Ascending aorta (tissue), 2 donors: ENCODE measurements at regions not wholly inside any gene's neighbourhood (a gene's known extent, or its start where the extent isn't known, plus 50 kb on each side); places are given as distances from the start of the nearest gene placed in this dataset.
"Not testable (repeated sequence)": the region's sequence is repeated elsewhere in the genome, so short reads cannot be mapped to it uniquely, and the experiment has no call there.

Experiments
- DNase-seq, 2 donors: peaks; one replicate each; pipeline ENCODE4 v3.0.0-alpha.2; 2019; ENCODE audit warnings: low spot score in 2 of 2
- H3K27ac ChIP-seq, 2 donors: fragments of 200-600 bp; sonication (generic); one replicate each; pipeline ENCODE4 v1.5.1; 2016 to 2017; ENCODE audit warnings: mild to moderate bottlenecking in 1 of 2
- H3K27me3 ChIP-seq: fragments of 200-600 bp; sonication (generic); one replicate; pipeline ENCODE4 v1.5.1; 2017
- H3K36me3 ChIP-seq, 2 donors: fragments of 200-600 bp; sonication (generic); one replicate each; pipeline ENCODE4 v1.5.1; 2016
- H3K4me1 ChIP-seq, 2 donors: fragments of 200-600 bp; sonication (generic); one replicate each; pipeline ENCODE4 v1.5.1; 2016 to 2017; ENCODE audit warnings: mild to moderate bottlenecking in 1 of 2
- H3K4me3 ChIP-seq, 2 donors: fragments of 200-600 bp; sonication (generic); one replicate each; pipeline ENCODE4 v1.5.1; 2016 to 2017; ENCODE audit warnings: mild to moderate bottlenecking in 1 of 2
- H3K9me3 ChIP-seq, 2 donors: fragments of 200-600 bp; sonication (generic); one replicate each; pipeline ENCODE4 v1.5.1; 2016
- CTCF ChIP-seq, 3 experiments: fragments of 200-600 bp in 2 of 3; fragments of 450-650 bp in 1 of 3; sonication (generic) in 2 of 3; IDR thresholded peaks; one replicate each; pipeline ENCODE4 v1.5.1; 2016 to 2019; ENCODE audit warnings: antibody characterized with exemption in 3 of 3, mild to moderate bottlenecking in 1 of 3, moderate library complexity in 1 of 3
- intact Hi-C: fragments of 100-400 bp; cut with DNase I; formaldehyde crosslinking; loops from one replicate; pipeline ENCODE4 v1.15.1; 2023

- H3K9me3 ChIP-seq, result no peaks in the 10 kb centered on the region
- H3K4me1 ChIP-seq, result peaks cover 0 to 14% of the 10 kb centered on the region in 2 donors
- TF ChIP-seq CTCF (IDR thresholded peaks at IDR 0.05), result no peak
- H3K36me3 ChIP-seq, result no peaks in the 10 kb centered on the region
- intact Hi-C loops, result no loop called here
- H3K4me3 ChIP-seq, result no peak overlapping the region
- H3K27me3 ChIP-seq, result no peaks in the 10 kb centered on the region
- no peak overlapping the region for H3K27ac ChIP-seq
- DNase-seq, result no peak
These were observed 136.3 kb downstream of the INHBA start for GRCh38 chr7:41566581-41566980.

DNA sequence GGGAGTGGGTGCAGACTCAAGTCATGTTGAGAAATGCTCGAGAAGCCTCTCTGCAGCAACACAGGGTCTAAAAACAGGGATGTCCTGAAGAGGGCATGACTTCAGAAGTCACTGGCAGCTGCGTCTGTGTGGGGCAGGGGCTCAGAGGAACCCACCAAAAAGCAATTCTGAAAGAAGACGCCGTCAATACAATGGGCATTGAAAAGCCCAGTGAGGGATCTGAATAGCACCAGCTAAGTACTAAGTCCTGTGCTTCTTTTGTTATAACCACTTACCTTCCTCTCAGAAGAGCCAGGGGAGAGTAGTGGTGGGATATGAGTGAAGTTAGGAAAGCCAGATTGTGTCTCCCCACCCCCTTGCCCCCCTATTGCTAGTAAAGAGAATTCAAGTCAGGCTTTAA lies 137.2 kb downstream of the INHBA start:
- Histone ChIP-seq H3K4me3 (no peak overlapping the region), H3K4me1 (peaks cover 0 to 14% of the 10 kb centered on the region in 2 donors), H3K27ac (no peak overlapping the region), H3K36me3 (no peaks in the 10 kb centered on the region), H3K27me3 (no peaks in the 10 kb centered on the region), H3K9me3 (no peaks in the 10 kb centered on the region)
- no peak for DNase-seq
- no peak for TF ChIP-seq CTCF (IDR thresholded peaks at IDR 0.05)
- intact Hi-C loops, result no loop called here

GRCh38 chr7:41559426-41559825 lies 143.5 kb downstream of the INHBA start:
- H3K27ac ChIP-seq, result no peak overlapping the region
- no peaks in the 10 kb centered on the region for H3K4me1 ChIP-seq
- TF ChIP-seq CTCF (IDR thresholded peaks at IDR 0.05), result no peak
- no peaks in the 10 kb centered on the region for H3K27me3 ChIP-seq
- intact Hi-C loops, result no loop called here
- no peaks in the 10 kb centered on the region for H3K9me3 ChIP-seq
- H3K36me3 ChIP-seq, result no peaks in the 10 kb centered on the region
- DNase-seq, result no peak
- H3K4me3 ChIP-seq, result no peak overlapping the region

DNA sequence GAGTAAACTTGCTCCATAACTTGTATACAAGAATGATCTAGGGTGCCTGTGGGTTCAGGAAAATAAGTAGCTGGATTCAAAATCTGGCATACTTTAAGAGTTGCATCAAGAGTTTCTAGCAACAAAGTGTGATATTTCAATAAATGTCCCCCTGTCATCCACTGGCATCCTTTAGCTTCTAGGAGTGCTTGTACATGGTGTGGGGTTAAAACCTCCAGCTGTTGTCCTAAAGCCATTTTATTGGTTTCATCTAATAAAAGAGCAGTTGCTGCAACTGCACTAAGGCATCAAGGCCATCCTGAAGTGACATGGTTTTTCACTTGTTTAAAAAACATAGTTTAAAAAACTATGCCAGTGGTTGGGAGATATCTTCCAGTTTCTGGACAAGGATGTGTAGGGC lies 148.4 kb downstream of the INHBA start:
- Histone ChIP-seq H3K27me3 (no peaks in the 10 kb centered on the region), H3K9me3 (no peaks in the 10 kb centered on the region), H3K4me3 (no peak overlapping the region), H3K36me3 (no peaks in the 10 kb centered on the region), H3K27ac (no peak overlapping the region), H3K4me1 (no peaks in the 10 kb centered on the region)
- intact Hi-C loops, result no loop called here
- TF ChIP-seq CTCF (IDR thresholded peaks at IDR 0.05), result no peak
- no peak for DNase-seq

DNA sequence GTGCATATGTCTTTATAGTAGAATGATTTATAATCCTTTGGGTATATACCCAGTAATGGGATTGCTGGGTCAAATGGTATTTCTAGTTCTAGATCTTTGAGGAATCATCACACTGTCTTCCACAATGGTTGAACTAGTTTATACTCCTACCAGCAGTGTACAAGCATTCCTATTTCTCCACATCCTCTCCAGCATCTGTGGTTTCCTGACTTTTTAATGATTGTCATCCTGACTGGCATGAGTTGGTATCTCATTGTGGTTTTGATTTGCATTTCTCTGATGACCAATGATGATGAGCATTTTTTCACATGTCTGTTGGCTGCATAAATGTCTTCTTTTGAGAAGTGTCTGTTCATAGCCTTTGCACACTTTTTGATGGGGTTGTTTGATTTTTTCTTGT lies 152.8 kb downstream of the INHBA start:
- H3K27ac ChIP-seq, DNase-seq, H3K4me3 ChIP-seq, H3K4me1 ChIP-seq, H3K36me3 ChIP-seq, H3K9me3 ChIP-seq, H3K27me3 ChIP-seq, intact Hi-C loops: not testable (repeated sequence)

DNA sequence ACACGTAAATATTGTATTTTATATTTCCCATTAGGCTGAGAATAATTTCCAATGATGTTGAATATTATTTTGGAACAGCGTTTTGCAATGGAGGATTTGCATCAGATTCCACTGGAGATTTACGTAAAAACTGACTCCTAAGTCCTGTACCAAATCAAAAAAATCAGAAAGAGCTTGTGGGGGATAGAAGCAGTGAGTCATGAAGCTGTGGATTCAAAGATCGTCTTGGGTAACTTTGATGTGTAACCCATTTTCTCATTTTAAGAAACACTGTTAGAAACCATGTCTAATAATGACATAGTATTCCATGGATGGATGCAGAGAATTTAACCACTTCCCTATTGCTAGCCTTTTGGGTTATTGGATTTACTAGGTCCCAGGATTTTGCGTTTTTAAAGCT lies 158.6 kb downstream of the INHBA start:
- Histone ChIP-seq H3K27me3 (no peaks in the 10 kb centered on the region), H3K9me3 (no peaks in the 10 kb centered on the region), H3K4me1 (no peaks in the 10 kb centered on the region), H3K36me3 (no peaks in the 10 kb centered on the region), H3K4me3 (no peak overlapping the region), H3K27ac (no peak overlapping the region)
- no peak for DNase-seq
- intact Hi-C loops, result no loop called here
- no peak for TF ChIP-seq CTCF (IDR thresholded peaks at IDR 0.05)
